PC-9 (cell line): ENCODE measurements at regions not wholly inside any gene's neighbourhood (a gene's known extent, or its start where the extent isn't known, plus 50 kb on each side); places are given as distances from the start of the nearest gene placed in this dataset.

Experiments
- EZH2 ChIP-seq: fragments of 200-600 bp; sonication (generic); IDR thresholded peaks from 2 replicates; pipeline ENCODE4 v1.8.0; 2017; ENCODE audit warnings: antibody characterized with exemption, low read depth
- TF ChIP-seq, protein P1 (sequence below): fragments of 200-600 bp; sonication (generic); conservative IDR thresholded peaks from 2 replicates; pipeline ENCODE4 v1.6.1; 2017; ENCODE audit warnings: mixed run types, antibody characterized with exemption, mild to moderate bottlenecking, moderate library complexity

DNA sequence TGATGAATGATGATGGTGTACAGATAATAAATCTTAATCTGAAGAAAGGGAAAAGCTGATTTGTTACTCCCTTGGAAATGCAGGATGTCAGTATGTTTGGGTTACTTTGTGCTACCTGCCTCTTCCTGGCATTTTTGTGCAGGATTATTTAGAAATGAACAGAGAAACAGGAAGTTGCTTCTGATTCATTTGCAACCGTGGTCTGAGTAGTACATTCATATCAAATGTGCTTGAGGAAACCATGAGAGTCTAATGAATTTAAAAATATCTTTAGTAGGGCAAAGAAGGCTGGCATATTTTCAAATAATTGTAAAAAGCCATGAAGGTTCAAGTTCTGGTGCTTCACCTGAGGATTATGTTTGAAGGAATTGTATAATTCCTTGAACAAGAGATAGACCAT, 391.6 kb downstream of the TMEM161B start:
- no peak for TF ChIP-seq EZH2
- TF ChIP-seq, protein P1, sequence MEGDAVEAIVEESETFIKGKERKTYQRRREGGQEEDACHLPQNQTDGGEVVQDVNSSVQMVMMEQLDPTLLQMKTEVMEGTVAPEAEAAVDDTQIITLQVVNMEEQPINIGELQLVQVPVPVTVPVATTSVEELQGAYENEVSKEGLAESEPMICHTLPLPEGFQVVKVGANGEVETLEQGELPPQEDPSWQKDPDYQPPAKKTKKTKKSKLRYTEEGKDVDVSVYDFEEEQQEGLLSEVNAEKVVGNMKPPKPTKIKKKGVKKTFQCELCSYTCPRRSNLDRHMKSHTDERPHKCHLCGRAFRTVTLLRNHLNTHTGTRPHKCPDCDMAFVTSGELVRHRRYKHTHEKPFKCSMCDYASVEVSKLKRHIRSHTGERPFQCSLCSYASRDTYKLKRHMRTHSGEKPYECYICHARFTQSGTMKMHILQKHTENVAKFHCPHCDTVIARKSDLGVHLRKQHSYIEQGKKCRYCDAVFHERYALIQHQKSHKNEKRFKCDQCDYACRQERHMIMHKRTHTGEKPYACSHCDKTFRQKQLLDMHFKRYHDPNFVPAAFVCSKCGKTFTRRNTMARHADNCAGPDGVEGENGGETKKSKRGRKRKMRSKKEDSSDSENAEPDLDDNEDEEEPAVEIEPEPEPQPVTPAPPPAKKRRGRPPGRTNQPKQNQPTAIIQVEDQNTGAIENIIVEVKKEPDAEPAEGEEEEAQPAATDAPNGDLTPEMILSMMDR = no peak
